ELF-1 (cell line): ENCODE measurements at regions not wholly inside any gene's neighbourhood (a gene's known extent, or its start where the extent isn't known, plus 50 kb on each side); places are given as distances from the start of the nearest gene placed in this dataset.

Experiments
- DNase-seq: peaks from one replicate; pipeline ENCODE4 v3.0.0-alpha.2; 2016; ENCODE audit warnings: low read depth, low spot score

DNA sequence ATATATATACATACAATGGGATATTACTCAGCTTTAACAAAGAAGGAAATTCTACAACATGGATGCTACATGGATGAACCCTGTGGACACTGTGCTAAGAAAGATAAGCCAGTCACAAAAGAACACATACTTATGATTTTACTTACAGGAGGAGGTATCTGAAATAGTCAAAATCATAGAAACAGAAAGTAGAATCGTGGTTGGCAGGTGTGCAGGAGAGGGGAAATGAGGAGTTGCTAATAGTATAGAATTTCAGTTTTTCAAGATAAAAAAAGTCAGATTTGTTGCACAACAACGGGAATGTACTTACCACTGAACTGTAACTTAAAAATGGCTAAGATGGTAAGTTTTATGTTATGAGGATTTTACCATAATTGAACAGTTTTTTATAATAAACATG lies 706.3 kb downstream of the TFAP2A start:
- no peak for DNase-seq

DNA sequence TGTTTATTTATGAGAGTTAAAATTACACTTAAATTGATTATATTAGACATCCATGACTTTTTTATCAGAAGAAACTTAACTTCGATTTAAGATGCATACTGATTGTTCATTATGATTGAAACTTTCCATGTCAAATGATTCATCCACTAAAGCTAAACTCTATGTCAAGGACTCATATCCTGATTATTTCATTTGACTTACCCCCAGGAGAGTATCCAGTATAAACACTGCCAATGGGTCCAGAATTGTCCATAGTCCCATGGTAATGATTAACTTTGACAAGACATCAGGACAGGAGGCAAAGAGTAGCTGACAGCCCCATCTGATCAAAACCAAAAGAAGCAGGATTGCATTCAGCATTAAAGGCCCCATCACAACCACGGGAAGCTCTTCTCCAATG lies 709.9 kb downstream of the TFAP2A start:
- no peak for DNase-seq

DNA sequence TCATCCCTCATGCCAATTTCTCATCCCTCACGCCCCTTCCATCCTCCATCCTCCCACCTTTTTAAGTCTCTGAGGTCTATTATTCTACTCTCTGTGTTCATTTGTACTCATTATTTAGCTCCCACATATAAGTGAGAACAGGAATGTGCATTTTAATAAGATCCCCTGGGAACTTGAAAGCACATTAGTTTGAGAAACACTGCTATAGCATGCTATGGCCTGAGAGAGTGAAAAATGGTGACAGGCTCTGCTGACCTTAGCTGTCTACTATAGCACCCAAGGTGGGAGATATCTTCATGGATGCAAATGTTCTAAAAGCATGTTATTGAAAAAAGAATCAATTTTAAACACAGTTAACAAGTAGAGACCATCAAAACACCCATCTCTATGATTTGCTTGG lies 712.0 kb downstream of the TFAP2A start:
- no peak for DNase-seq

- no peak for DNase-seq
Measured at GRCh38 chr6:9699888-9700287, 715.0 kb downstream of the TFAP2A start.

- no peak for DNase-seq
Measured at GRCh38 chr6:9697263-9697931, 717.5 kb downstream of the TFAP2A start.

- no peak for DNase-seq
Measured at GRCh38 chr6:9690388-9690787, 724.5 kb downstream of the TFAP2A start.

DNA sequence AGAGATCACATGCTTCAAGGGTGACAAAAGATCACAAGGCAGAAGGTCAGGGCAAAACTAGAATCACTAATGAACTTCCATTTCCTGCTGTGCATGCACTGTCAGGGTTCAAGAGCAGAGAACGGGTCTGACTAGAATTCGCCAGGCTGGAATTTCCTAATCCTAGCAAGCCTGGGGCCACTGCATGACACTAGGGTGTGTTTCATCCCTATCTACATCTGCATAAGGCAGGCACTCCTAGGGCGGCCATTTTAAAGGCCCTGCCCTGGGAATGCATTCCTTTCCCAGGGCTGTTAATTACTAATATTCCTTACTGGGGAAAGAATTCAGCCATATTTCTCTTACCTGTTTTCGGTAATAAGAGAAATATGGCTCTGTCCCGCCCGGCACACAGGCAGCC lies 734.1 kb downstream of the TFAP2A start:
- peak; percentile 4 for DNase-seq

DNA sequence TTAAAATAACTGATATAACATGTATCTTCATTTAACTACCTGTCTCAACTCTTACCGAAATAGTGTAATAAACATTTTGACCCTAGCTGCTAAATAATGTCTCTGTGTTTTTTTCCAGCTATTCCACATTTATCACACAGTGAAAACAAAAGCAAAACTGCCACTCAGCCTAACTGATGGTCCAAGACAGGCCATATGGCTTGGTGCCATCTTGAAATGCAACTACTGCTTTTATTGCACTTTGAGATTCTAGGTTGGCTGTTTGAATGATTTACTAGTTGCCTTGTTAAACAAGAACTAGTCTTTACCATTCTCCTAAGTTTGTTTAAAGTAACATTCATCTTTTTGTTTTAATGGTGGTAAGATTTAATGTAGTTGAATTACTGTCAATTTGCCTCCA lies 739.8 kb downstream of the TFAP2A start:
- no peak for DNase-seq

- DNase-seq: no peak
Measured at GRCh38 chr6:9659848-9660247, 755.0 kb downstream of the TFAP2A start.

GRCh38 chr6:9657994-9658393 lies 756.9 kb downstream of the TFAP2A start:
- no peak for DNase-seq

DNA sequence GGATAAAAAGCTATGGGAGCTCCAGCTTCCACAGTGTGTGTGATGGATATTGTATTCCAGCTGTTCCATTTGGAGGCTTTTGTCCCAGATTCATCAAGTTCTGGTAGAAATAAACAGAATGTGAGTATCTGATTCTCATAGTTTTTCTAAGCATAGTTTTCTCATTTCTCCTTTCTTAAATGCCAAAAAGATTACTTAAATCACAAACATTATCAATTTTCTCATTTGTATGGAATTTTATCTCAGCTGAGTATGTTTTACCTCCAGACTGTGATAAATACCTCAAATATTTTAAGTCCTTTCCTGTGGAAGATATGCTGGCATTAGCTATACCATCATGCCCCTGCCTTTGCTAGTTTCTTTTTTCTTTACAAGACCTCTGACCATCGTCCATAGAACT lies 767.3 kb downstream of the TFAP2A start:
- no peak for DNase-seq

DNA sequence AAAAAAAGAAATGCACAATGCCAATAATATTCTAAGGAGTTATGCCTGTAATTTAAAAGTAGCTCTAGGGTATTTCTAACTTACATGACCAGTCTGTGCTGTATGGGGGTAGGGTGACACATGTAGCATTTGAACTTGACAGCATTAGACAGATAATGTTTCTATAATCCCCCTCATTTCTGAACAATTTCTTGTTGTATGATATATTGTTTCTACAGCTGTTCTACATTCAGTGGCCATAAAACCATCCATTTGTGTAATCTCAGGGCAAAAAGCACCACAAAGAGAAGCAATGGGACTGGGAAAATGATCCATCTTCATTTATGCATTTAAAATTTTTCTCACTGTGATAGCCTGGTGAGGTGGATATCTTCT lies 767.8 kb downstream of the TFAP2A start:
- DNase-seq: no peak

DNA sequence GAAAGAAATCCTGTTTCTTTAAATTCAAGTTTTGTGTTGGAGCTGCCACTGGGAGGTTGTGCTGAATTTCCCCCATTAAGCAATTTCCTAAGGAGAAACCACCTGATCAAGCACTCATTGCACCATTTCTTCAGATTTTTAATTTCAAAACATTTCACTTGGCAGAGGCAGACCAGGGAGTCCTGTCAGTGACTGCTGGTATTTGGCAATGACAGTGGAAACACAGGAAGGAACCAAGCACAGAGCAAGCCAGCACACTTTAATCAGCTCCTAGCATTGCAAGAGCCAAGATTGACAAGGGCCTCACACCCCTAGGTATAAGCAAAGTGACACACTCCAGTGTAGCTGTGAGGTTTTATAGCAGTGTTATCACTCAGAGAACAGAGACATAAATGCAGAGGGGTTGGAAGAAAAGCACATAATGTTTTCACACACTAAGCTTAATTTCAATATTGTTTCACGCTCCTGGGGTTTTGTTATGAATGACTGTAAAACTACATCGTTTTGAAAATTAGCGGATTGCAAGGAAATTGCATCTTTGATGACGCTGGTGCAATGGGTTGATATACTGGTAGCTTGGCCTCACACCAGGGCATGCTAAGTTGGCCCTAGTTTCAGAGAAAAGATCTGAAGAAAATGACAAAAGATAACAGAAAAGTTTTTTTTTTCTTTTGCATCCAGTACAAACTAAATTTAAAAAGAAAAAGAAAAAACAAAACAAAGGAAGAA lies 768.4 kb downstream of the TFAP2A start:
- DNase-seq: no peak

DNA sequence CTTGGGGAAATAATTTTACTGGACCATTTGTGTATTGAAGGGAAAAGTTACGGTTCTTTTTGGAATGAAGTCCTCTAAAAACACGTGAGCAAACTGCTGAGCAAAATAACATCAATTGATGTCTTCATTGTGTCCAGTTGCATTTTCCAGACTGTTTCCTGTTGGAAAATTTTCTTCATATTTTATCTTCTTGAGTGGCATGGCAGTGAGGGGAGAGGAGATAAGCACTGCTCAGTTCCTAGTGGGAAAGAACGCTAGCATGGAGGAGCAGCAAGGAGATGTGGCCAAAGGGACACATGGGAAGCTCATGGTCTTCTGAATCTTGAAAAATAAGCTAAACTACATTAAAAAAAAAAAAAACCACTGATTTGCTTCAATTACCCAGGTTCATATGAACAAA lies 776.0 kb downstream of the TFAP2A start:
- no peak for DNase-seq

GRCh38 chr6:9634776-9635175 lies 780.1 kb downstream of the TFAP2A start:
- no peak for DNase-seq

GRCh38 chr6:9632026-9632425 lies 782.8 kb downstream of the TFAP2A start:
- DNase-seq: no peak

DNA sequence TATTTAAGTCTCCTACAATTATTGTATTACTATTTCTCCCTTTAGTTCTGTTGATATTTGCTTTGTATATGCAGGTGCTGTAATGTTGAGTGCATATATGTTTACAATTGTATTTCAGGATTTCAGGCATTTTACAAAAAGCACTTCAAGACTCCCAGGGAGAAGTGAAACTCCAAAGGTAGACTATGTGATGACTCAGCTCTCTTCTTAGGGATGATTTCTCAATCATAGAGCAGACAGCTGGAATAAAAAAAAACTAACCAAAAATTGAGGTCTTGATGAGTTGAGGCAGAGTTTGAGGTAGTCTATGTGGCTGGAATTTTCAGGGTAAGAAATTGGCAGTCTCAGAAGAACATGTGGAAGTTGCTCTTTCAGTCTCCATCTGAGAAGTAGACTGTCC lies 786.1 kb downstream of the TFAP2A start:
- no peak for DNase-seq

DNA sequence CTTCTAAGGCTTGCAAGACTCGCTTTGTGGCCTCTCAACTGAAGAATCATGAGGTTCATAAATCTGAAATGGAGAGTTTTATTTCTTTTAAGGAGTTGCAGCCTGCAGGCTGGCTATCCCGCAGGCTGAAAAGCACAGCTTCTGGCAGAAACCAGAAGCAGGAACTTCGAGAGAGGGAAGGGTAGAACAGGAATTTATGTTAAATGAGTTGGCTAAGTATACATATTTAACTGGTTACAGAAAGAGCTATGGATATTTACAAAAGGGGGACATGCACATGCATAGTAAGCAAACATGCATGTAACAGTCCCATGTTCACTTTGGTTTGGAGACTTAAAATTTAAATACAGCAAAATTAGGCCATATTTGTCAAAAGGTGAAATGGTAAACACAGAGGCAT lies 787.0 kb downstream of the TFAP2A start:
- no peak for DNase-seq

DNA sequence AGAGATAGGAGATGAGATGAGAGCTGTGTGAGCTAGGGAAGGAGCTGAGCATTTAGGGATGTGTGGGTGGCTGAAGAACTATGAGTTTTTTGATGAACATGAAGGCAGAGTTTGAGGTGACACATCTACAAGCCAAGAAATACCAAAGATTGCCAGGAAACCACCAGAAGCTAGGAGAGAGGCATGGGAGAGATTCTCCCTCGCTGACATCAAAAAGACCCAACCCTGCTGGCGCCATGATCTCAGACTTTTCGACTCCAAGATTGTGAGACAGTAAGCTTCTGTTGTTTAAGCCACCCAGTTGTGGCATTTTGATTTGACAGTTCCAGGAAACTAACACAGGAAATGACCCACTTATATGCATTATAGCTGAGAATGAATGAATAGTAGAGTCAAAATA lies 790.9 kb downstream of the TFAP2A start:
- DNase-seq: no peak

- no peak for DNase-seq
Measured at GRCh38 chr6:9623228-9623832, 791.5 kb downstream of the TFAP2A start.

DNA sequence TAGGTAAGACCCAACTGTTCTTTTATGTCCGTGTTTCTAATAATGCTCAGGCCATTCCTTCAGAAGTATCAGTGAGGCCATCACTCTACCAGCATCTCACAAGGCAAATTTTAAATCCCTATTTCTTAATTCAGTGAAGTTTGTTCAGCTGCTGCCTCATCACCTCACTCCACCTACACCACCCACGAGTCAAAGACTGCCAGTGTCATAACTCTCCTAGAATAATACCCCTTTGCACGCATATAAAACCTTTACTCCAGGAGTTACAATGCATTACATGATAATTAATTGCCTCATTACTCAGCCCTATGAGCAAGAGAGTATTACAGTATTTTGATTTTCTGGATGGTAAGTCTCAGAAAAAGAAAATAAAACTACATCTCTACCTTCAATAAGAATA lies 793.6 kb downstream of the TFAP2A start:
- no peak for DNase-seq

DNA sequence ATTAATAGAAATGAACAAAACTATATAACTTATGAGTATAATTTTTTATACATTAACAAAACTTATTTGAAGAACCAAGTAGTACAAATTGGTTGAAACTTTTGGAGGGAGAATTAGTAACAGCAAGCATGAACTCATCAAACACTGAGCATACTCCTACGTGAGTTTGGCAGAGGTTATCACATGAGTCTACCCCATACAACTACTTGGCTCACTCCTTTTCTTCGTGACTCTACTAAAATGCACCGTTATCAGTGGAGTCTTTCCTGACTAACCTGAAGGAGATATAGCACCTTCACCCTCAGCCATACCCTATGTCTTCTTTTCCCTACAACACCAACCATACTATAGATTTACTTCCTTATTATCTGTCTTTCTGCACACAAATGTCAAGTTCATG lies 794.2 kb downstream of the TFAP2A start:
- DNase-seq: no peak

- DNase-seq: no peak
Measured at GRCh38 chr6:9620263-9620662, 794.6 kb downstream of the TFAP2A start.
